ENCODE measurements at regions not wholly inside any gene's neighbourhood (a gene's known extent, or its start where the extent isn't known, plus 50 kb on each side); places are given as distances from the start of the nearest gene placed in this dataset.

DNA sequence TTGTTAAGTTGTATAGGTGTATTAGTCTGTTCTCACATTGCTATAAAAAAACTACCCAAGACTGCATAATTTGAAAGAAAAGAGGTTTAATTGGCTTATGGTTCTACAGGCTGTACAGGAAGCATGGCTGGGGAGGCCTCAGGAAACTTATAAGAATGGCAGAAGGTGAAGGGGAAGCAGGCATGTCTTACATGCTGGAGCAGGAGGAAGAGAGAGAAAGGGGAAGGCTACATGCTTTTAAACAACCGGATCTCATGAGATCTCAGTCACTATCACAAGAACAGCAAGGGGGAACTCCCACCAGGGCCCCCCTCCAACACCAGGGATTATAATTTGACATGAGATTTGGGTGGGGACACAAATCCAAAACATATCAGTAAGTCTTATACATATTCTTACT, 60.5 kb upstream of the OR10AD1 start:
- TF ChIP-seq, protein P1, sequence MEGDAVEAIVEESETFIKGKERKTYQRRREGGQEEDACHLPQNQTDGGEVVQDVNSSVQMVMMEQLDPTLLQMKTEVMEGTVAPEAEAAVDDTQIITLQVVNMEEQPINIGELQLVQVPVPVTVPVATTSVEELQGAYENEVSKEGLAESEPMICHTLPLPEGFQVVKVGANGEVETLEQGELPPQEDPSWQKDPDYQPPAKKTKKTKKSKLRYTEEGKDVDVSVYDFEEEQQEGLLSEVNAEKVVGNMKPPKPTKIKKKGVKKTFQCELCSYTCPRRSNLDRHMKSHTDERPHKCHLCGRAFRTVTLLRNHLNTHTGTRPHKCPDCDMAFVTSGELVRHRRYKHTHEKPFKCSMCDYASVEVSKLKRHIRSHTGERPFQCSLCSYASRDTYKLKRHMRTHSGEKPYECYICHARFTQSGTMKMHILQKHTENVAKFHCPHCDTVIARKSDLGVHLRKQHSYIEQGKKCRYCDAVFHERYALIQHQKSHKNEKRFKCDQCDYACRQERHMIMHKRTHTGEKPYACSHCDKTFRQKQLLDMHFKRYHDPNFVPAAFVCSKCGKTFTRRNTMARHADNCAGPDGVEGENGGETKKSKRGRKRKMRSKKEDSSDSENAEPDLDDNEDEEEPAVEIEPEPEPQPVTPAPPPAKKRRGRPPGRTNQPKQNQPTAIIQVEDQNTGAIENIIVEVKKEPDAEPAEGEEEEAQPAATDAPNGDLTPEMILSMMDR (IDR thresholded peaks at IDR 0.05) = no peak
- no peak for TF ChIP-seq EP300 (IDR thresholded peaks at IDR 0.05)
- TF ChIP-seq POLR2A (IDR thresholded peaks at IDR 0.05) = no peak
